ENCODE measurements at regions not wholly inside any gene's neighbourhood (a gene's known extent, or its start where the extent isn't known, plus 50 kb on each side); places are given as distances from the start of the nearest gene placed in this dataset.

DNA sequence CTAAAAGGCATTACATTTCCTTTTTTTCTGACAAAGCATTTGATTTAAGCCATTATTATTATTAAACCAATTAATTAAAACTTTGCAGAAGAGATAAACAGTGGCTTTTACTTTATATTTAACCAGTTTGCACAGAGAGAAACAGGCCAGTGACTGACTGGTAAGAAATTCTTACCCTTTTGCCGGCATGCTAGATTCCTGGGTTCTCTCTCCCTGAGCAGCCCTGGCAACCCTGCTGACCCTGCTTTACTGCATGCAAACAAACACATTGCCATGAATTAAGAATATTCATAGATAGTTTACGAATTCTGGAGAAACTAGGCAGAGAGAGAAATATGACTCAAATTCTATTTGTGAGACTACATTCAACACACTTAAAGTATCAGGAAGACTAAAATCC is 1381.4 kb upstream of the IGFBP7 start:
- H3K36me3 ChIP-seq (ENCODE audit: control insufficient read depth, insufficient read depth, low read length): no peaks in the 10 kb centered on the region
- DNase-seq (ENCODE audit: low read depth): no peak
- no peak for FAIRE-seq
- no peaks in the 10 kb centered on the region for H3K27me3 ChIP-seq (ENCODE audit: control insufficient read depth, insufficient read depth, low read length)
- no peak overlapping the region for H3K4me3 ChIP-seq (ENCODE audit: low read depth, low read length)
- TF ChIP-seq, protein P1, sequence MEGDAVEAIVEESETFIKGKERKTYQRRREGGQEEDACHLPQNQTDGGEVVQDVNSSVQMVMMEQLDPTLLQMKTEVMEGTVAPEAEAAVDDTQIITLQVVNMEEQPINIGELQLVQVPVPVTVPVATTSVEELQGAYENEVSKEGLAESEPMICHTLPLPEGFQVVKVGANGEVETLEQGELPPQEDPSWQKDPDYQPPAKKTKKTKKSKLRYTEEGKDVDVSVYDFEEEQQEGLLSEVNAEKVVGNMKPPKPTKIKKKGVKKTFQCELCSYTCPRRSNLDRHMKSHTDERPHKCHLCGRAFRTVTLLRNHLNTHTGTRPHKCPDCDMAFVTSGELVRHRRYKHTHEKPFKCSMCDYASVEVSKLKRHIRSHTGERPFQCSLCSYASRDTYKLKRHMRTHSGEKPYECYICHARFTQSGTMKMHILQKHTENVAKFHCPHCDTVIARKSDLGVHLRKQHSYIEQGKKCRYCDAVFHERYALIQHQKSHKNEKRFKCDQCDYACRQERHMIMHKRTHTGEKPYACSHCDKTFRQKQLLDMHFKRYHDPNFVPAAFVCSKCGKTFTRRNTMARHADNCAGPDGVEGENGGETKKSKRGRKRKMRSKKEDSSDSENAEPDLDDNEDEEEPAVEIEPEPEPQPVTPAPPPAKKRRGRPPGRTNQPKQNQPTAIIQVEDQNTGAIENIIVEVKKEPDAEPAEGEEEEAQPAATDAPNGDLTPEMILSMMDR (IDR thresholded peaks at IDR 0.05; ENCODE audit: insufficient read depth, low read length, severe bottlenecking): no peak

DNA sequence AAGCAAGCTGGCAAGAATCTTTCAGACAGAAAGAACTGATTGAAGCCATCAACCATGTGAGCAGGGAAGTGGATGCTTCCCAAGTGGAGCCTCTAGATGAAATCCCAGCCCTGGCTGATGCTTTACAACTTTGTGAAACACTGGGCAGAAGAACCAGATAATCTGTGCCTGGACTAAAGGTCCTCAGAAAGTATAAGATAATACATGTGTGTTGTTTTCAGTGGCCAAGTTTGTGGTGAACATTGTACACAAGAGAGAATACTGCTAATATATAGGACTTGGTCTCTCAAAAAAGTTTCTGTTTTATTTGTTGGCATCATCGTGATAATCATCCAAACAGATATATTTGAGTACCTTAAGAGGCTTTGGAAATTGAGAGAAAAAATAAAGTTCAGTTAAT is 1367.8 kb upstream of the IGFBP7 start:
- TF ChIP-seq, protein P1 (IDR thresholded peaks at IDR 0.05; ENCODE audit: insufficient read depth, low read length, severe bottlenecking): no peak
- no peaks in the 10 kb centered on the region for H3K36me3 ChIP-seq (ENCODE audit: control insufficient read depth, insufficient read depth, low read length)
- DNase-seq (ENCODE audit: low read depth) (no peak), FAIRE-seq (no peak)
- H3K4me3 ChIP-seq (ENCODE audit: low read depth, low read length): no peak overlapping the region
- H3K27me3 ChIP-seq (ENCODE audit: control insufficient read depth, insufficient read depth, low read length): no peaks in the 10 kb centered on the region

DNA sequence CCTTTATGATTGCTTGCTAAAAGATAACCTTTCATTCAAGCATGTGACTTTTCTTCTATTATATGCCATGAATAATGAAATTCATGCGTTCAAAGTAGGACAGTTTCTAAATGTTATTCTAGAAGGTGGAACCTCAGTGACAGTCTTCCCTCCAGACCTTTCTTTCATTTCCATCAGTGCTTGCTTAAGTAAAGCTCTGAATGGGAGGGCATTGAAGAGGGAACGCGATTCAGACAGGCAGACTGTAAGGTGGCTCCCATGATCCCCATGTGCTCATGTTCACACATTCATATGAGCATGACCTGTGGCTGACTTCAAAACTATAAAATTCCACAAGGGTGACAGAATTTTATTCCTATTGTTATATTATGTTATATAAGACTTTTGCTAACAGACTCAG is 1367.3 kb upstream of the IGFBP7 start:
- TF ChIP-seq, protein P1 (IDR thresholded peaks at IDR 0.05; ENCODE audit: insufficient read depth, low read length, severe bottlenecking): no peak
- Histone ChIP-seq H3K4me3 (ENCODE audit: low read depth, low read length) (no peak overlapping the region), H3K36me3 (ENCODE audit: control insufficient read depth, insufficient read depth, low read length) (no peaks in the 10 kb centered on the region), H3K27me3 (ENCODE audit: control insufficient read depth, insufficient read depth, low read length) (no peaks in the 10 kb centered on the region)
- FAIRE-seq (no peak), DNase-seq (ENCODE audit: low read depth) (no peak)

DNA sequence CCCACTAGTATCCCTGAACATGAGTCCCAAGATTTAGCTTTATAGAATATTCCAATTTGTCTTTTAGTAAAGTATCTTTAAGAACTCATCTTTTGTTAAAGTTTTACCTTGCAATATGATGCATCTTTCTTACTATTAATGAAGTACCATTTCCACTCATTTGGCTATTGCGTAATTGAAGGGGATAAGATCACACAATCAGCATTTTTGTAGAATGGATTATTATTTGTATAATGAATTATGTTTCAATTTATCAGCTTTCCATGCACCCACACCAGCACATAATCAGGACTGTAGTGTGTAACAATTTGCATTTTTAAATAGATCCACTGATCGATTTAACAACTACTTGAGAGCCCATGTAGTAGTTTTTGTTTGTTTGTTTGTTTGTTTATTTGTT is 1364.9 kb upstream of the IGFBP7 start:
- Histone ChIP-seq H3K27me3 (ENCODE audit: control insufficient read depth, insufficient read depth, low read length) (no peaks in the 10 kb centered on the region), H3K36me3 (ENCODE audit: control insufficient read depth, insufficient read depth, low read length) (no peaks in the 10 kb centered on the region), H3K4me3 (ENCODE audit: low read depth, low read length) (no peak overlapping the region)
- DNase-seq (ENCODE audit: low read depth) (no peak), FAIRE-seq (no peak)
- TF ChIP-seq, protein P1 (IDR thresholded peaks at IDR 0.05; ENCODE audit: insufficient read depth, low read length, severe bottlenecking): no peak

DNA sequence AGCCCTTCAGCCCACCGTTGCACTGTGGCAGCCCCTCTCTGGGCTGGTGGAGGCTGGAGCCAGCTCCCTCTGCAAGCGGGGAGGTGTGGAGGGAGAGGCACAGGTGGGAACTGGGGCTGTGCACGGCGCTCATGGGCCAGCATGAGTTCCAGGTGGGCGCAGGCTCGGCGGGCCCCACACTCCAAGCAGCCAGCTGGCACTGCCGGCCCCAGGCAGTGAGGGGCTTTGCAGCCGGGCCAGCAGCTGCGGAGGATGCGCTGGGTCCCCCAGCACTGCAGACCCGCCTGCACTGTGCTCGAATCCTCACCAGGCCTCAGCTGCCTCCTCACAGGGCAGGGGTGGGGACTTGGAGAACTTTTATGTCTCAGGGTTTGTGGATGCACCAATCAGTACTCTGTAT is 1354.8 kb upstream of the IGFBP7 start:
- DNase-seq (ENCODE audit: low read depth) (no peak), FAIRE-seq (no peak)
- Histone ChIP-seq H3K4me3 (ENCODE audit: low read depth, low read length) (no peak overlapping the region), H3K36me3 (ENCODE audit: control insufficient read depth, insufficient read depth, low read length) (no peaks in the 10 kb centered on the region), H3K27me3 (ENCODE audit: control insufficient read depth, insufficient read depth, low read length) (no peaks in the 10 kb centered on the region)
- TF ChIP-seq, protein P1 (IDR thresholded peaks at IDR 0.05; ENCODE audit: insufficient read depth, low read length, severe bottlenecking): no peak

DNA sequence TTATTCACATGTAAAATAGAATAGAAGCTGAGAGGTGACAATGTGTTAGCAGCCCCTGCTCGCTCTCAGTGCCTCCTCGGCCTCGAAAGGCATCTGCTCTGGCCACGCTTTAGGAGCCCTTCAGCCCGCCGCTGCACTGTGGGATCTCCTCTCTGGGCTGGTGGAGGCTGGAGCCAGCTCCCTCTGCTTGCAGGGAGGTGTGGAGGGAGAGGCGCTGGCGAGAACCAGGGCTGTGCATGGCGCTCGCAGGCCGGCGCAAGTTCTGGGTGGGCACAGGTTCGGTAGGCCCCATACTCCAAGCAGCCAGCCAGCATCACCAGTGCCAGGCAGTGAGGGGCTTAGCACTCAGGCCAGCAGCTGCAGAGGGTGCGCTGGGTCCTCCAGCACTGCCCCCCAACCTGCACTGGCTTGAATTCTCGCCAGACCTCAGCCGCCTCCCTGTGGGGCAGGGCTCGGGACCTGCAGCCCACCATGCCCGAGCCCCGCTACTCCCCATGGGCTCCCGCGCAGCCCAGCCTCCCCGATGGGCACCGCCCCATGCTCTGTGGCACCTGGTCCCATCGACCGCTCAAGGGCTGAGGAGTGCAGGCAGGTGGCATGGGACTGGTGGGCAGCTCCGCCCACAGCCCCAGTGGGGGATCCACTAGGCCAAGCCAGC is 1346.7 kb upstream of the IGFBP7 start:
- TF ChIP-seq, protein P1 (IDR thresholded peaks at IDR 0.05; ENCODE audit: insufficient read depth, low read length, severe bottlenecking): no peak
- H3K36me3 ChIP-seq (ENCODE audit: control insufficient read depth, insufficient read depth, low read length): no peaks in the 10 kb centered on the region
- no peak overlapping the region for H3K4me3 ChIP-seq (ENCODE audit: low read depth, low read length)
- DNase-seq (ENCODE audit: low read depth) (no peak), FAIRE-seq (no peak)
- H3K27me3 ChIP-seq (ENCODE audit: control insufficient read depth, insufficient read depth, low read length): no peaks in the 10 kb centered on the region
